Stimulated activated CD4-positive, alpha-beta T cell treated with anti-CD3 and anti-CD28 coated beads, Interleukin-1b, Interleukin-23, amount 100 ng/mL, for 24 hours (primary cell): ENCODE measurements at regions not wholly inside any gene's neighbourhood (a gene's known extent, or its start where the extent isn't known, plus 50 kb on each side); places are given as distances from the start of the nearest gene placed in this dataset.

Experiments
- DNase-seq, 4 experiments: peaks; one replicate each; pipeline ENCODE4 v3.0.0-alpha.2; 2020; ENCODE audit warnings: low read depth in 4 of 4, low spot score in 1 of 4

DNA sequence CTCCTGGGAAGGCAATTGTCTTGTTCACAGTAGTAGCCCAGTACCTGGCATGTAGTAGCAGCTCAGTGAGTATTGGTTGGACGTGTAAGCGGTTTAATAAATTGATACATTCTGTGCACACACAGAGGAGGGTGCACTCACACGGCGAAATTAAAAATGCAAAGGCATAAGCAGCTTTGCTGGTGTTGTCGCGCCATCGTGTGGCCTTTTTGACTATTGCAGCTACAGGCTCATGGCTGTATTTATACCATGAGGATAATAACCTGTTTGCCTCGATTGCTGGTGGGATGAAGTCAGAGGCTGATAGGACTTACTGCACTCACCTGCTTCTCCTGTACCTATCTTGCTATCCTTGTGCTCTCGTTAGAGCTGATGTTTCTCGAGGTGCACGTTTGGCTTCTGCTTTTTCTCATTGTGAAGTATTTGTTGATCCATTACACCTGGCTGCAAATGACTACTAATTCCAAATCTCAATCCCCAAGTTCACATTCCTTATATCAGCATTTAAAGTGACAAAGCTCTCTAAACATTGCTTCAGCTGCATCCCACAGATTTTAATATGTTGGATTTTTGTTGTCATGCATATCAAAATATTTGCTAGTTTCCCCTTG, 61.5 kb downstream of the TBXT start:
- peak; percentile 26 to 61 (median 43) for DNase-seq

- DNase-seq = no peak
Observed at GRCh38 chr6:166105341-166106075, 62.1 kb downstream of the TBXT start.

DNA sequence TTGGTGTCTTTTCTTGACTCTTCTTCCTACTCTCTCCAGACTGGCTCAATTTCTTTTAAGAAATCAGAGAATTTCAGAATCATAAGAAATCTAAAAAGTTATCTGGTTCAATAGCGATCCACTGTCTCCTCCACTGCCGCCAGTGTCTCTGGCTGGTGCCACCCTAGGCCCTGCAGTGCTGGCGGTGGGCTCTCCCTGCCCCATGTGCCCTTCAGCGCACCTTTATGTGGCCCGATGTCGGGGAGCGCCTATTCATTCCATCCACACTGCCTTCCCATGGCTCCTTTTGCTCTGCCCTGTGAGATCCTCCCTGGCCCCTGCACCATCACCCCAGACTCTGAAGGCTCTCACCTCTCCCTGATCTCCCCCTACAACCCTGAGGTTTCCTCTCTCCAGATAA, 62.8 kb downstream of the TBXT start:
- no peak for DNase-seq

- DNase-seq = no peak
Observed at GRCh38 chr6:166104107-166104506, 63.5 kb downstream of the TBXT start.

GRCh38 chr6:166101819-166102419, 65.7 kb downstream of the TBXT start:
- no peak for DNase-seq

DNA sequence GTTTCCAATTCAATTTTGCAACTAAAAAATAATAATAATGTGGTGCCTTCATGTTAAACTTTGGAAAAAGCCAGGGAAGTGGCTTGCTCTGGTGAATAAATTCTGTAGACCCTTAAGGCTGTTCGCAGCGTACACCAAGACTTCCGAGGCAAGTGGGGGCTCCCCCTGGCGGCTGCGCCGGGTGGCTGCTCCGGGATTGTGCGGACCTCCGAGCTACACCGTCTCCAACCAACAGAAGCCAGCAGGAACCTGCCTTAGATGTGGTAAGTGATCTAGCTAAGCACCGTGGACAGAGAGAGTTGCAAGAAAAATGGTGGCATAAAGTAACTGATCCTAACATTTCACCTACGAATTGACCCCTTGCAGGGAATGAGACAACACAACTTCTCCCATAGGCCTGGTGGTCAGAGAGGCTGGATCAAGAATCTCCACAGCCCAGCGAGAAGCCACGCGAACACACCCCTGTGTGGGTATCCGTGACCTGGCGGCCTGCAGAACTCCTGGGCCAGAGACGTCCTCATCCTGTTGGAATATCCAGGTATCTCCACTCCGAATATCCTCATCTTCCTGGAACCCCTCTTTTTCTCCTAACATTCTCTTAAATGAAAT, 69.6 kb downstream of the TBXT start:
- peak in 3 of 4 experiments; percentile 18 to 57 (median 42) for DNase-seq

DNA sequence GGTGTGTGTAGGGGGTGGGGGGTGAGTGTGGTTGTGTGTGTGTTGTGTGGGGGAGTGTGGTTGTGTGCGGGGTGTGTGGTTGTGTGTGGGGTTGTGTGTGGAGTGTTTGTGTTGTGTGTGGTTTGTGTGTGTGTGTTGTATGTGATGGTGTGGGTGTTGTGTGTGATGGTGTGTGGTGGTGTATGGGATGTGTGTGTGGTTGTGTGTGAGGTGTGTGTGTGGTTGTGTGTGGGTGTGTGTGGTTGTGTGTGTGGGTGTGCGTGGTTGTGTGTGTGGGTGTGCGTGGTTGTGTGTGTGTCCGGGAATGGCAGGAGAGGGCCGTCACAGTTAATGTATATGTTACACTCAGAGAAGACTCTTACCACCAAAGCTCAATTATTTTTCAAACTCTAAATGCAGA, 79.8 kb downstream of the TBXT start:
- no peak for DNase-seq

DNA sequence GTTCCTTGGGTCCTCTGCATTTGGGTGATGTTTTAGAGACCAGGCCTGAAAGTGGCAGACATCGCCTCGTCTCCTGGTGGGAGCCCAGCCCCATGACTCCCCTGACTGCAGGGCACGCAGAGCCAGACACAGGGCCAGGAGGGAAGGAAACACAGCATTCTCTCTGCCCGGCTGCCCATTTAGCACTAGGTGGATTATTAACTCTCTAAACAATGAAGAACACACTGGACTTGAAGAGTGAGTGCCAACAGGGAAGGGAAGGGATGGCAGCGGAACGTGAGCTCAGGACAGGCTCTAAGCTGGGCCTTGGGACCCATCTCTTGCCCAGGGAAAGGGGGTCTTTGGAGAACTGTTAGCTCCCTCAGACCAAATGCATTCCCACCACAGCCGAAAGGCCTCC, 80.4 kb downstream of the TBXT start:
- no peak for DNase-seq

- DNase-seq = no peak
Observed at GRCh38 chr6:166085500-166085899, 82.2 kb downstream of the TBXT start.

DNA sequence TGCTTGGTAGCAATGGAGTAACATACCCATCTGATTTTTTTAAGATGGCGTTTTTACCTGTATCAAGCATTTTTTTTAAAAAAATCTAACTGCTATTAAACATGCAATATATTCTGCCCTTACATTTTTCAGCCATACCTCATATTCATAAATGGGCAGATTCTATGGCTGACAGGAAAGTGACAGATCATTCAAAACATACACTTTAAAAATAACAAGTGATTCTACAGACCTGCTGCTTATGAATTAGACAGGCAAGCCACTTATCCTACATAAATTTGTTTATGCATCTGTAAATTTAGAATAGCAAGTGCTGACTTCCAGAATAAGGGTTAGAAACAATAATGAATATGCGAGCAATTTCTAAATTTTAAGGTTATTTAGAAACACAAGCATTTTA, 82.7 kb downstream of the TBXT start:
- DNase-seq = no peak

- DNase-seq = no peak
Observed at GRCh38 chr6:166079841-166080240, 87.8 kb downstream of the TBXT start.

GRCh38 chr6:166078294-166078693, 89.4 kb downstream of the TBXT start:
- no peak for DNase-seq

GRCh38 chr6:166076625-166077024, 91.0 kb downstream of the TBXT start:
- DNase-seq = no peak

DNA sequence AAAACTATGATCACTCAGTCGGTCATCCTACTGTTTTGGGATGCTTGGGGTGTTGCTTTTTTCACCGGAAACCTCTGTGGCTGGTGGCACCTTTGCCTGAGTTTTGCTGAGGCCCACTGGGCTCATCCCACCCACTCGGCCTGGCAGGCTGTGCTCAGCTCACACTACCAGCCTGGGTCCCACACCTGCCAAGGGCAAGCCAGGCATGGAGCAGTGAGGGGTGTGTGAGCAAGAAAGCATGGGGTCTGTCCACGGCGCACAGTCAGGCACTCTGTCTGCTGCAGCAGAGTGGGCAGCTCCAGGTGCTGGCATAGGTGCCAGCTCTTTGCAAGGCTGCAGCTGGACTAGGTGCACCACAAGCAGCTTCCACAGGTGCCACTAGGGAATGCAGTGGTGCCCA, 91.7 kb downstream of the TBXT start:
- DNase-seq = no peak

DNA sequence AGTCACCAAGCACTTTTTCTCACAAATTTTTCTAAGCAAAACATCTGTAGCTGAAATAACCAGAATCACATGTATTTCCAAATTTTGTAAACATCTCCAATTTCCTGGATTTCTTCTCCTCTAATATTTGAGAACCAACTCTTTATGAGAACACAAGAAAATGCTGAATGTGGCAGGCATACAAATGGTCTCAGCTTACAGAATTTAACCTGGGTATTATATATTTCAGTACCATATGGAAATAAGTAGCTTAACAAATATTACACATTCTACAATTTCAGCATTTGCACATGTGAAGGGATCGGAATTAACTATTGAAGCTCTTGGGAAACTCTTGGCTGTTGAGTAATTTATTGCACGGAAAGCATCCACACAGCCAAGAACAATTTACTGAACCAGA, 92.5 kb downstream of the TBXT start:
- DNase-seq = no peak

DNA sequence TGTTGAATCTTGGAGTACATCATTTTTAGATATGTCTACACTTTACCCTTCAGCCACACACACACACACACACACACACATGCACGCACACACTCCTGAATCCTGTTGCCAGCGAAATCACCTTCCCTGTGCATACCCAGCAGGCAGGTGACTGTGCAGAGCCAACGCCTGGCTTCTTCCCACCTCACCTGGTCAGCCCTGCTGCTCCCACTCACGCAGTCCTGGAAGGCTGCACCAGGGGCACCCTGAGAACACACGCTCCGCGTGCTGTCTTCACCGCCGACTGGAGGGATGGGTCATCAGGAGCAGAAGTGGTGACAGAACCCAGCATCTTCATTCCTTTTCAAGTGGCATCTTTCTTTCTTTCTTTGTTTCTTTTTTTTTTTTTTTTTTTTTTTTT, 94.6 kb downstream of the TBXT start:
- no peak for DNase-seq

DNA sequence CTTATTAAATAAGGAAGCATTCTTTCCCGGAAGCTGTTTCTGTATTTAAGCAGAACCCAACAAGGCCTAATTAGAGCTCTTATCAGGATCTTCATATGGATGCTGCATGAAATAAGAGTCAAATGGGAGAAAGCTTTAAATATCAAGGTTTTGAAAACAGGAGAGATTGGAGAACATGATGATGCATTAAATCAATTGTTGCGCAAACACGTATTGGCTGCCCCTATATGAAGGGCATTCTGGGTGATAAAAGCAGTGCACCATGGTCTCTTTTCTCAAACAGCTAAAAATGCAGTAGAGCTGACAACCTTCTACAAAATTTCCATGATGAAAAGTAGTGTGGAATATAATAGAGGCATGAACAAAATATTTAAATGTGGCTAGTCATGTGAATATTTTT, 98.9 kb downstream of the TBXT start:
- no peak for DNase-seq

DNA sequence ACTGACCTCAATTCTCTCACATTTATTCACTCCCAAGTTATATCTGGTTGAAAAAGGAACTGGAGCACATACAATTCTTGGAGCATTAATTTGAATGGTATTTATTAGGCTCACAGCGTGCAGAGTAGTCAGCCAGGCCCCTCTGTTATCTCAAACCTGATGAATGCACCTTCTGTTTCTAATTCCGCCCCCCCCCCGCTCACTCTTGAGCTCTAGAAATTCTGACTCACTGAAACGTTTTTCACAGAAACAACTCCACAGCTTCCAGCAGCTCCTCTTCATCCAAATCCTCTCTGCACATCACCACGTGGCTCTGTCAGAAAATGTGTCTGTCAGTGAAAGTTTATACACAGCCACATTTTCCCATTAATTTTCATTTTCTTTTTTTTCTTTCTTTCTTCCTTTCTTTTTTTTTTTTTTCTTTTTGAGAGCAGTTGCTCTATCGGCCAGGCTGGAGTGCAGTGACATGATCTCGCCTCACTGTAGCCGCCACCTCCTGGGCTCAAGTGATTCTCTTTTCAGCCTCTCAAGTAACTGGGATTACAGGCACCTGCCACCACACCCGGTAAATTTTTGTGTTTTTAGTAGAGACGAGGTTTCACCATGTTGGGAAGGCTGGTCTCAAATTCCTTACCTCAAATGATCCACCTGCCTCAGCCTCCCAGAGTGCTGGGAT, 109.4 kb downstream of the TBXT start:
- no peak for DNase-seq

DNA sequence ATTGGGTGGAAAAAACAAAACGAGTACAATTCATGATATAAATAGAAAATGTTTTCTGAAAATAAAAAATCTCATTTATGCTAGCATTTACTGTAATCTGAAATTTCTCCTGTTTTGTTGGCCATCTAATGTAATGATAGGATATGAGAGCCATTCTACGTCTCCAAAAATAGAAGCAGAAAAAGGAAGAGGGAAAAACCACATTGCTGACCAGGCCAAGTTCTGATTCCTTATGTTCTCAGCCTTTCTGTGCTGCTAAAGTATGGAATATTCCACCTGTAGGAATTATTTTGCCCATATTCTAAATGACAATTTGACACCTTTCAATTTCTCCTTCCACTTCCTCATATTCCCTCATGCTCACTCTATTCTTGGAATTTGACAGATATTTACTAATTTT, 110.2 kb downstream of the TBXT start:
- DNase-seq = no peak

DNA sequence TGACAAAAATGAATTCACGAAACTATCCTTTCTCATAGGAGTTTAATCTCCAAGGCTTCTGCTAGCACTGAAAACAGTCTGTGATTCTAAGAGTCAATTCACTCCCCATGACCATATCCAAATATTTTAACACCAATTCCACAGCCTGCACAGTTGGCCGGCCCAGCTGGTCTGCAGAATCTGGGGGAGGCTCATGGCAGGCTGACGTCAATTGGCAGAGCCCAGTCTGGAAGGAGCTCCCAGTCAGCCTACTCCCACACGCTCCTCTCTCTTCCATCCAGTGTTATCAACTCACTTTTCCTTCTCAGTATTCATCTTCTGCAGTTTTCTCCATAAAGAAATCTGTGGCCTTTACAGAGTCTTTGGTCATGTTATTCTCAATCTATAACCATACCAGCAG, 111.0 kb downstream of the TBXT start:
- no peak for DNase-seq

DNA sequence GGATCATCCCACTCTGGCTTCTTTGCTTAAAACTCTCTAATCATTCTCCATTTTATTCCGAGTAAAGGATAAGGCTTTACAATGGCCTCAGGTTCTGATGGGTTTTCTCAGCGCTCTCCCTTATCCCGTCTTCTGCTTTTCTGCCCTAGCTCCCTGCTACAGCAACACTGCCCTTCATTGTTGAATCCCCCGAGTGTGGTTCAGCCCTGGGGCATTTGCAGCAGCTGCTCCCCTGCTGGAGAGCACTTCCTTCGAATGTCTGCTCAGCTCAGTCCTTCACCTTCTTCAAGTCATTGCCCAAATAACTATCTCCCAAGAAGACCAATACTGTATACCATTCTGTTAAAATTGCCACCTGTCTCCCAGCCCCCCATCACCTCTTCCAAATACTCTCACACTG, 111.8 kb downstream of the TBXT start:
- no peak for DNase-seq

DNA sequence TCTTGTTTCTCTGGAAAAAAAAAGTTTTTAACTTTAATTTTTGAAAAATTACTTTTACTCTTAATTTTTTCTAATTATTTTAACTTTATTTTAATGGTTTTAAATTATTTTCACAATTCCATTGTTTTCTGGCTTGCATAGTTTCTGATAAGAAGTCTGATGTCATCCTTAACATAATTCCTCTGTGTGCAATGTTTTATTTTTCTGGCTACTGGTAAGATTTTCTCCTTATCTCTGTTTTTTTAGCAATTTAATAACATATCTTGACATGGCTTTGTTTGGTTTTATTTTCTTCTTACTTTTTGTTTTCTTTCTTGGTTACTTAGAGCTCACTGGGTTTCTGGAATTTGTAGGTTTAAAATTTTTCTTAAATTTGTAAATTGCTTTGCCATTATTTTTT, 114.8 kb downstream of the TBXT start:
- no peak for DNase-seq
